NCI-H460 (cell line): ENCODE measurements at regions not wholly inside any gene's neighbourhood (a gene's known extent, or its start where the extent isn't known, plus 50 kb on each side); places are given as distances from the start of the nearest gene placed in this dataset.
"Not testable (repeated sequence)": the region's sequence is repeated elsewhere in the genome, so short reads cannot be mapped to it uniquely, and the experiment has no call there.

Experiments
- DNase-seq: peaks from one replicate; pipeline ENCODE4 v3.0.0-alpha.2; 2016; ENCODE audit warnings: low read depth; ENCODE audit errors: extremely low read depth

DNA sequence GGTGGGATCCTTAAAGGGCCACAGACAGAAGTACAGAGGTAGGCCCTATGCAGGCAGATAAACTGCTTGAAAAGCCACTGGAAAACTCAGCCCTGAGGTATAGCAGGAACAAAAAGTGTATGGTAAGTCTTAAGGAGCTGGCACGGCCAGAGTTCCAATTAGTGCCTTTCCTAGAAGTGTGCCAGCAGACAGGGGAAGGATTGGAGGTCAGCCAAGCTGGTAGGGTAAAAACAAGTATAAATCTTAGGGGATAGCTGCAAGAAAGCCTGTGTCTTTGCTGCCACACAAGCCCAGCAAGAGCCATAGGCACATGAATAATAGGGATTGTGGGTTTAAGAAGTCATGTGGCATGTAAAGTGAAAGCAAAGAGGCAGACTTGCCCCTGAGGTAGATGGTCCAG is 582.5 kb downstream of the PLOD2 start:
- no peak for DNase-seq

GRCh38 chr3:145581694-145582093 is 579.3 kb downstream of the PLOD2 start:
- DNase-seq: no peak

GRCh38 chr3:145604851-145605250 is 556.1 kb downstream of the PLOD2 start:
- no peak for DNase-seq

DNA sequence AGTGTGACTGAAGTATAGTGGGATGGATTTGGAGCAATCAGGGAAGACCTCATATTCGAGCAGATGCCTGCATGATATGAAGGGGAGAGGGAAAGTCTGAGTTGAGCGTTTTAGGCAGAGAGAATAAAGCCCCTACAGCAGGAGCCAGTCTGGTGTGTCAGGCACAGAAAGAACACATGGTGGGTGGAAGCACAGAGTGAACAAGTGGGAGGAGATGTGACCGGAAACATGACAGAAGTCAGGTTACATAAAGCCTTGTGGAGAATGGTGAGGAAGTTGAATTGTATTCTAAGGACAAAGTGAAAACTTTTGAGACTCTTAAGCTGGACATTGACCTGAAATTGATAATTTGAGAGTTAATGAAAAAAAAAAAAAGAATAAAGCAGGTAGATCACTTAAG is 541.0 kb downstream of the PLOD2 start:
- DNase-seq: no peak

DNA sequence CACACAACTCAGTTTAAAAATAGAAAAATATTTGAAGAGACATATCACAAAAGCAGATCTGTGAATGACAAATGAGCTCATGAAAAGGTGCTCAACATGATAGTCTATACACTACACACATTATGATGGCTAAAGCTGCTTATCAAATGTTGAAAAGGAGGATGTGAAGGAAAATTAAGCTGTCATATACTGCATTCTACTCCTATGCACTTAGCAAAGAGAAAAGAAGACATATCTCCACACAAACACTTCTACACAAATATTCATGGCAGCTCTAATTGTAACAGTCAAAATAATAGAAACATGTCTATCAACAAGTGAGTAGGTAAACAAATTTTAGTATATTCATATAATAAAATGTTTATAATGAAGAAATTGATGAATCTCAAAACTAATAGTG is 540.5 kb downstream of the PLOD2 start:
- no peak for DNase-seq

GRCh38 chr3:145623349-145623748 is 537.6 kb downstream of the PLOD2 start:
- DNase-seq: no peak

- no peak for DNase-seq
These were observed 532.8 kb downstream of the PLOD2 start for GRCh38 chr3:145628211-145628610.

DNA sequence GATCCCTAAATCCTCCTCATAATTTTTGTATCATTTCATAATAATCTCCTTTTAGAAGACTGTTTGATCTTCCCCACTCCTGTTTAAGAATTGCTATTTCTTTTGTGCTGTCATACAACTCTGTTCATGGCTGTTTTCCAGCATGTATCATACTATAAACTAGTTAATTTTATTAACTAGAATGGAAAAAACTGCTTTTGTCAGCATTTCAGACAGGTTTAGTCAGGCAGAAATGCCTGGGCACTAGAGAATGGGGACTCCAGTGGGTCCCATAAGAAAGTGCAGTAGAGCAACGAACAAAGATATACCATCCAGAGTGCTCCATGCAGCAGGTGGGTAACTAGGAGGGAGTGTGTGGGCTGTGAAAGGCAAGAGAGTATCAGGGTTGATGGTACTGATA is 523.9 kb downstream of the PLOD2 start:
- no peak for DNase-seq

DNA sequence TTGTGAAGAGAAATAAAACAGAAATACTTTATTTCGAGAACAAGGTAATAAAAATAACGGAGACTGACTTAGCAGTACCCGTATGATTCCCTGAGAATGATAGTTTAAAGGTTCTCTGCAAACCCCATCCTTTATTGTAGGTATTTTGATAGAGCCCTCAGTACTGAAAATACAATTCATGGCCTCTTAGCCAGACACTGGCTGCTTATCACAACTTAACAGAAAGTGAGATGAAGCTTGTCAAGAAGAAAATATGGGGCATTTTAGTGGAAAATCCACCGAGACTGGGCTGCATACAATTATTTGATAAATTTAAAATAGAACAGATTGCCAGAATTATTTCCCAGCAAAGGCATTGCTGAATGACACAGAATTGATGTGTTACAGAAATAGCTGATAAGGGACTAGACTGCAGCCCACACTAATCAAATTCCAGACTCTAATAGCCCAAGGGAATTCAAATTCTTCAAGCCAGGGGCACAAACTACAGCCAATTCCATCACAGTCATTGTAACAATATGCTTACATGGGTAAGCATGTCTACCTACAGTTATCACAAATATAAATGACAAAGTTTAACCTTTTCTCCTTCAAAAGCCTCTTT is 521.9 kb downstream of the PLOD2 start:
- DNase-seq: no peak

GRCh38 chr3:145639875-145640274 is 521.1 kb downstream of the PLOD2 start:
- DNase-seq: no peak

- DNase-seq: no peak
These were observed 512.6 kb downstream of the PLOD2 start for GRCh38 chr3:145648396-145648795.

DNA sequence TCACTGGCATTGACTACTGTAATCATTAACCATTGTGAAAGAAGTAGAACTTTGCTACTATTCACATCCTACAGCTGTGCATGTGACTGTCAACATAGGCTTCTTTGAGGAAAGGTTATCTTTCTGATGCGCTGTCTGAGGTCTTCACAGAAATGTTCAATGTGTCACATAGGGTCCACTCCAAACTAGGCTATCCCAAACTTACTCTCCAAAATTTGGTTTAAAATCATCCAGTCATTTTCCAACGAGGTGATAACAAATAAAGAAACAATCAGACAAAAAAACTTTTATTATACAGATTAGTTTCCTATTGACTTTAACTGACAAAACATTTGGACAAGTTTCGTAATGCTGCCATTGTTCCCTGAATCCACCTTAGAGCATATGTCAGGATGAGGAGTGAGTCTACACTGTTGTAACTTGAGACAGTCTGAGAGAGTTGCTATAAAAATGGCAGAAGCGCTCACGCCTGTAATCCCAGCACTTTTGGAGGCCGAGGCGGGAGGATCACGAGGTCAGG is 511.6 kb downstream of the PLOD2 start:
- no peak for DNase-seq

DNA sequence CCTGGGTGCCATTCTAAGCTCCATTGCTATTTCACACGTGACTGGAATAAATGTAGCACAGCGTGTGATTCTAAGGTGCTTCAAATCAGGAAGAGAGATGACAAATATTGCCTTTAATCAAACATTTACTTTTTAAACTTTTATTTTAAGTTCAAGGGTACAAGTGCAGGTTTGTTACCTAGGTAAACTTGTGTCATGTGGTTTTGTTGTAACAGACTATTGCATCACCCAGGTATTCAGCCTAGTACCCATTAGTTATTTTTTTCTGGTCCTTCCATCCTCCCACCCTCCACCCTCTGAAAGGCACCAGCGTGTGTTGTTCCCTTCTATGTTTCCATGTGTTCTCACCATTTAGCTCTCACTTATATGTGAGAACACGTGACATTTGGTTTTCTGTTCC is 510.8 kb downstream of the PLOD2 start:
- DNase-seq: no peak

GRCh38 chr3:145671121-145671520 is 489.9 kb downstream of the PLOD2 start:
- no peak for DNase-seq

- no peak for DNase-seq
These were observed 487.1 kb downstream of the PLOD2 start for GRCh38 chr3:145673838-145674237.

DNA sequence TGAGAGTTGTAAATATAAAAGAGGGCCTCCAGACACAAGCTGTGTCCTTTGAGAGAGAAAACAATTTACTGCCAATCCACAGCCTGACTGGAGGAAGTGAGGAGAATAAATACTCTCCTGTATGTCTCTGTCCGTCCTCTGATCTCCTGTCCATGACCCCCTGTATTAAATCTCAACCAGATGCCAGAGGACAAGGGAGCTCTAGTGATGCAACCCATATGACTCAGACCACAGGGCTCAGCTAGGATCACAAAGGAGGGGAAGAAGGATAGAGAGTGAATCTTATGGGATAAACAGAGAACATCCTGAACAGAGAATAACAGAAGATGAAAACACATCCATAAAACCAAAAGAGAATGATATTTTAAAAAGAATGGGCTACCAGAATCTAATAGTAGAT is 482.6 kb downstream of the PLOD2 start:
- no peak for DNase-seq

- no peak for DNase-seq
These were observed 479.8 kb downstream of the PLOD2 start for GRCh38 chr3:145681181-145681580.

GRCh38 chr3:145687978-145688377 is 473.0 kb downstream of the PLOD2 start:
- not testable (repeated sequence) for DNase-seq

DNA sequence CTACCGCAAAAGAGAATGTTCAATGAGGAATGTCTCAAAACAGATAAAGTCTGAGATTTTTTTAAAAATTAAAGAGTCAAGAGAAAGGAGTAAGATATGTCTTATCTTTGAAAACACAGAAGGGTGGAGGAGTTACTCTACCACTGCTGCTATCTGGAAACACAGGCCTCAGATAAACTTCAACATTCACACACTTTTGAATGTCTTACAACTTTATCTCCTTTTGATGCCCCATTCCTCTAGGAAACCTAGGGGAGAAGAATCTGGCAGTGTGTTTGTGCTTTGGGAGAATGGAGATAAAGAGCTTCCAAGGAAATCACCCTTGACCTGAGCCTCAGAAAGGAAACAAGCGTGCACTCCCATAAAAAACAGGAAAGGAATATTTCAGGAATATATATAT is 468.2 kb downstream of the PLOD2 start:
- no peak for DNase-seq

DNA sequence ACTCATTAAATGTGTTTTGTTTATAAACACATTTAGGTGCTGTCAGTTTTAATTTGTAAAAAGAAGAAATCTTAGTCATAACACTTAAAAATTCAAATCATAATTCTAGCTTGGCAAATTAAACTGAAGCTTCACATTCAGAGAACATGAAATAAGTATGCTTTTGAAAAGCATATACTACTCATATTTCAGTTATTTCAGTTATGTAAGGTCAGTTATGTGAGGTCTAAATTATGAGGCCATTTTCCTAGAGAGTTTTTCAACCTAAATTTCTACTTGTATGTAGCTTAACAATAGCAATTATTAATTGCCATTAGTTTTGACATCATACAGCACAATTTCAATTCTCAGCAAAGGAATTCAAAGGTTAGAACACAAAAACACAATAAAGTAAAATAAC is 465.0 kb downstream of the PLOD2 start:
- DNase-seq: no peak

- DNase-seq: no peak
These were observed 462.7 kb downstream of the PLOD2 start for GRCh38 chr3:145698250-145698649.

GRCh38 chr3:145698749-145699148 is 462.2 kb downstream of the PLOD2 start:
- DNase-seq: no peak

DNA sequence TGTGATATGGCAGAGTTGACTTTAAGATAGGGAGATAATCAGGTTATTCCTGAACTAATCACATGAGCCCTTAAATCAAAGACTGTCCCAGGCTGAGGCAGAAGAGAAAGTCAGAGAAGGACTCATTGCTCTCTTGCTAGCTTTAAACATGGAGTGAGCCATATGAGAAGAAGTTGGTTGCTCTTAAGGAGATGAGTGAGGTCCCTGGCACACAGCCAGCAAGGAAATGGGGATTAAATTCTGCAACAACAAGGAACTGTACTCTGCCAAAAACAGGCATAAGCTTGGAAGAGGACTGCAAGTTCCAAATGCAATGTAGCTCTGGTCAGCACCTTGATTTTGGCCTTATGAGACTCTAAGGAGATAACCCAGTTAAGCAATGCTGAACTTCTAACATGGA is 457.0 kb downstream of the PLOD2 start:
- DNase-seq: no peak
